Gastroesophageal sphincter (tissue), 4 donors: ENCODE measurements at regions not wholly inside any gene's neighbourhood (a gene's known extent, or its start where the extent isn't known, plus 50 kb on each side); places are given as distances from the start of the nearest gene placed in this dataset.

Experiments
- ATAC-seq: fragments of 150-250 bp; one replicate; pipeline ENCODE4 v1.9.1; 2016; ENCODE audit warnings: mild to moderate bottlenecking, moderate library complexity
- H3K27ac ChIP-seq, 4 donors: fragments of 200-600 bp; sonication (generic) in 3 of 4; 1 replicate in 3 of 4; 2 replicates in 1 of 4; pipeline ENCODE4 v1.5.1; 2016 to 2019
- H3K27me3 ChIP-seq: fragments of 200-600 bp; sonication (generic); one replicate; pipeline ENCODE4 v1.5.1; 2019
- H3K36me3 ChIP-seq, 2 donors: fragments of 200-600 bp; sonication (generic); one replicate each; pipeline ENCODE4 v1.5.1; 2019; ENCODE audit warnings: control low read depth in 1 of 2
- H3K4me1 ChIP-seq, 3 donors: fragments of 200-600 bp; sonication (generic); 1 replicate in 2 of 3; 2 replicates in 1 of 3; pipeline ENCODE4 v1.5.1; 2016 to 2019; ENCODE audit warnings: control low read depth in 2 of 3
- H3K4me3 ChIP-seq, 2 donors: fragments of 200-600 bp; sonication (generic); one replicate each; pipeline ENCODE4 v1.5.1; 2019; ENCODE audit warnings: mild to moderate bottlenecking in 1 of 2, moderate library complexity in 1 of 2
- H3K9me3 ChIP-seq, 3 donors: fragments of 200-600 bp; sonication (generic); one replicate each; pipeline ENCODE4 v1.5.1; 2017 to 2019; ENCODE audit warnings: control low read depth in 2 of 3
- EP300 ChIP-seq: sonication (generic); formaldehyde crosslinking; IDR thresholded peaks from one replicate; pipeline ENCODE4 v1.6.1; 2017; ENCODE audit warnings: antibody characterized with exemption, mild to moderate bottlenecking
- POLR2A ChIP-seq, 2 donors: fragments of 450-650 bp; IDR thresholded peaks; one replicate each; pipeline ENCODE4 v1.6.1; 2017; ENCODE audit warnings: antibody characterized with exemption in 2 of 2, mild to moderate bottlenecking in 2 of 2, moderate library complexity in 1 of 2
- POLR2AphosphoS5 ChIP-seq: sonication (generic); formaldehyde crosslinking; IDR thresholded peaks from one replicate; pipeline ENCODE4 v1.6.1; 2017; ENCODE audit warnings: antibody characterized with exemption
- WGBS, 2 donors: methylation state at CpG; one replicate each; pipeline ENCODE4 v1.1.5; 2018; ENCODE audit warnings: low coverage in 1 of 2; 5-methylcytosine and 5-hydroxymethylcytosine counted together
- TF ChIP-seq, protein P1 (sequence below), 4 experiments: fragments of 200-600 bp in 2 of 4; fragments of 450-650 bp in 2 of 4; sonication (generic) in 1 of 4; IDR thresholded peaks; one replicate each; pipeline ENCODE4 v1.5.1; 2017 to 2019; ENCODE audit warnings: antibody characterized with exemption in 4 of 4, mild to moderate bottlenecking in 2 of 4, moderate library complexity in 2 of 4

DNA sequence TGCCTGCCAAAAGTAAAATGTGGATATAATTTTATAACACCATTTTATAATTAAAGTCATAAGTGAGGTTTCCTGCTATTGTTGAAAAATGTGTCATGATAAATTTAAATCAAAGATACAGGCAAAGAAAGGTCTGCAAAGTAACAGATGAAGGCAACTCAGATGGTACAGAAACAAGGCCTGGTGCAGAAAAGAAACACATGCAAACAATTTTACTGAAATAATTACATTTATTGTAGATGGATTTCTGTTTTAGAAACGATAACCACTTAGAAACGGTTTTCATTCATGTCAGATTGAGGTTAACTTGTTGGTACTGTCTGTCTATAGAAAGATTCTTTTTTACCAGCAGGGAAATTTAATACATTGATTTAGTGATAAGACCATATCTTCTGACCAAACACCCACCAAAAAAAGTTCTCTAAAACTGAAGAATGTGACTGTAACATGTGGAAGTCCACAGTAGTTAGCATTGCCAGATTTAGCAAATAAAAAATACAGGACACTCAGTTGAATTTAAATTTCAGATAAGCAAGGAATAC, 105.5 kb upstream of the FERMT1 start:
- H3K4me3 ChIP-seq: no peak overlapping the region
- no peak overlapping the region for H3K27ac ChIP-seq
- WGBS, 2 donors: 48 to 54% methylated on average over 2 of the region's 2 CpGs
- no peaks in the 10 kb centered on the region for H3K4me1 ChIP-seq
- H3K27me3 ChIP-seq: no peaks in the 10 kb centered on the region
- no peak for ATAC-seq
- TF ChIP-seq POLR2AphosphoS5: no peak
- TF ChIP-seq EP300: no peak
- TF ChIP-seq, protein P1, sequence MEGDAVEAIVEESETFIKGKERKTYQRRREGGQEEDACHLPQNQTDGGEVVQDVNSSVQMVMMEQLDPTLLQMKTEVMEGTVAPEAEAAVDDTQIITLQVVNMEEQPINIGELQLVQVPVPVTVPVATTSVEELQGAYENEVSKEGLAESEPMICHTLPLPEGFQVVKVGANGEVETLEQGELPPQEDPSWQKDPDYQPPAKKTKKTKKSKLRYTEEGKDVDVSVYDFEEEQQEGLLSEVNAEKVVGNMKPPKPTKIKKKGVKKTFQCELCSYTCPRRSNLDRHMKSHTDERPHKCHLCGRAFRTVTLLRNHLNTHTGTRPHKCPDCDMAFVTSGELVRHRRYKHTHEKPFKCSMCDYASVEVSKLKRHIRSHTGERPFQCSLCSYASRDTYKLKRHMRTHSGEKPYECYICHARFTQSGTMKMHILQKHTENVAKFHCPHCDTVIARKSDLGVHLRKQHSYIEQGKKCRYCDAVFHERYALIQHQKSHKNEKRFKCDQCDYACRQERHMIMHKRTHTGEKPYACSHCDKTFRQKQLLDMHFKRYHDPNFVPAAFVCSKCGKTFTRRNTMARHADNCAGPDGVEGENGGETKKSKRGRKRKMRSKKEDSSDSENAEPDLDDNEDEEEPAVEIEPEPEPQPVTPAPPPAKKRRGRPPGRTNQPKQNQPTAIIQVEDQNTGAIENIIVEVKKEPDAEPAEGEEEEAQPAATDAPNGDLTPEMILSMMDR (IDR thresholded peaks at IDR 0.05): no peak
- no peak for TF ChIP-seq POLR2A (IDR thresholded peaks at IDR 0.05)
- H3K36me3 ChIP-seq: no peaks in the 10 kb centered on the region
- H3K9me3 ChIP-seq: peaks cover 0 to 12% (median 0%) of the 10 kb centered on the region in 3 donors

- TF ChIP-seq POLR2A (IDR thresholded peaks at IDR 0.05) (no peak), EP300 (no peak), POLR2AphosphoS5 (no peak)
- no peaks in the 10 kb centered on the region for H3K36me3 ChIP-seq
- H3K9me3 ChIP-seq: no peaks in the 10 kb centered on the region
- H3K4me3 ChIP-seq: no peak overlapping the region
- ATAC-seq: no peak
- no peaks in the 10 kb centered on the region for H3K27me3 ChIP-seq
- no peaks in the 10 kb centered on the region for H3K4me1 ChIP-seq
- no peak overlapping the region for H3K27ac ChIP-seq
- 88% methylated on average over 19 of the region's 22 CpGs; no CpG with 5 or more reads in 1 of the 2 donors for WGBS, 2 donors
Observed at GRCh38 chr20:6213311-6213710, 90.5 kb upstream of the FERMT1 start.

- peaks cover 0 to 2% (median 0%) of the 10 kb centered on the region in 3 donors for H3K9me3 ChIP-seq
- no peaks in the 10 kb centered on the region for H3K27me3 ChIP-seq
- no peak overlapping the region for H3K27ac ChIP-seq
- WGBS, 2 donors: 100% methylated on average over 1 of the region's 24 CpGs; no CpG with 5 or more reads in 1 of the 2 donors
- TF ChIP-seq EP300: no peak
- TF ChIP-seq, protein P1 (IDR thresholded peaks at IDR 0.05): no peak
- no peak for TF ChIP-seq POLR2A (IDR thresholded peaks at IDR 0.05)
- TF ChIP-seq POLR2AphosphoS5: no peak
- no peak overlapping the region for H3K4me3 ChIP-seq
- ATAC-seq: no peak
- H3K4me1 ChIP-seq: no peaks in the 10 kb centered on the region
- no peaks in the 10 kb centered on the region for H3K36me3 ChIP-seq
Observed at GRCh38 chr20:6212903-6213302, 90.1 kb upstream of the FERMT1 start.

- peaks cover 0 to 19% (median 0%) of the 10 kb centered on the region in 3 donors for H3K9me3 ChIP-seq
- no peak for TF ChIP-seq EP300
- TF ChIP-seq POLR2AphosphoS5: no peak
- TF ChIP-seq POLR2A (IDR thresholded peaks at IDR 0.05): no peak
- TF ChIP-seq, protein P1 (IDR thresholded peaks at IDR 0.05): no peak
- H3K27me3 ChIP-seq: no peaks in the 10 kb centered on the region
- no peaks in the 10 kb centered on the region for H3K4me1 ChIP-seq
- ATAC-seq: no peak
- H3K27ac ChIP-seq: no peak overlapping the region
- no peak overlapping the region for H3K4me3 ChIP-seq
- H3K36me3 ChIP-seq: no peaks in the 10 kb centered on the region
Observed at GRCh38 chr20:6209093-6209492, 86.3 kb upstream of the FERMT1 start.

DNA sequence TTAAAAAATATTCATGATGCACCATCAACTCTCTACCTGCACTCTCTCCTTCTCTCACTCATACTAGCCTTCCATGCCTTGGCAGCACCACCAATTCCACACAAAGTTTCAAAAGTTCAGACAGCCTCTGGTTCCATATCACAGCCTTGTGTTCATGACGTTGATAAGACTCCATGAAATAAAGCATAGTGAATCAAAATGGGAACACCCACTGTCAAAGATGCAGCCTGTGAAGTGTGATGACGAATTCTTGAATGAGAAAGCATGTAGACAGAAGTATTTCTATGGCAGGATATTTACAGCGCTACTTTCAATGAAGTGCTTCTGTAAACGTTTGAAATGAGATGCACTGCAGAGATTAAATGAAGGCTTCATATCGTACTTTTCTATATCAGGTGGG, 77.3 kb upstream of the FERMT1 start:
- H3K36me3 ChIP-seq: no peaks in the 10 kb centered on the region
- H3K9me3 ChIP-seq: no peaks in the 10 kb centered on the region
- WGBS, 2 donors: 54 to 63% methylated on average over 5 of the region's 5 CpGs
- ATAC-seq: no peak
- H3K27me3 ChIP-seq: no peaks in the 10 kb centered on the region
- no peak overlapping the region for H3K4me3 ChIP-seq
- H3K27ac ChIP-seq: no peak overlapping the region
- TF ChIP-seq POLR2AphosphoS5 (no peak), POLR2A (IDR thresholded peaks at IDR 0.05) (no peak), EP300 (no peak)
- TF ChIP-seq, protein P1 (IDR thresholded peaks at IDR 0.05): no peak
- H3K4me1 ChIP-seq: no peaks in the 10 kb centered on the region
